ENCODE measurements at regions not wholly inside any gene's neighbourhood (a gene's known extent, or its start where the extent isn't known, plus 50 kb on each side); places are given as distances from the start of the nearest gene placed in this dataset.

GRCh38 chr11:127225619-127226018 is 225.0 kb upstream of the KIRREL3 start:
- Histone ChIP-seq H4K20me1 (ENCODE audit: insufficient read depth, low read length, poor library complexity, severe bottlenecking) (no peaks in the 10 kb centered on the region), H3F3A (ENCODE audit: low read depth) (no peaks in the 10 kb centered on the region), H3K9ac (ENCODE audit: low read depth, low read length, poor library complexity, severe bottlenecking) (no peak overlapping the region), H3K4me1 (ENCODE audit: insufficient read depth, low read length, poor library complexity, severe bottlenecking) (no peaks in the 10 kb centered on the region), H3K36me3 (ENCODE audit: insufficient read depth, low read length) (no peaks in the 10 kb centered on the region), H3K9me3 (ENCODE audit: insufficient read depth, low read depth, low read length) (no peaks in the 10 kb centered on the region), H2AFZ (ENCODE audit: low read length) (no peak overlapping the region), H3K4me3 (ENCODE audit: low read length, poor library complexity, severe bottlenecking) (no peak overlapping the region), H3K79me2 (ENCODE audit: insufficient read depth, low read length) (no peaks in the 10 kb centered on the region), H3K4me2 (ENCODE audit: low read depth, low read length, poor library complexity, severe bottlenecking) (no peak overlapping the region), H3K9me2 (replicated peaks; ENCODE audit: low read depth, low read length) (no peaks in the 10 kb centered on the region), H3K27me3 (ENCODE audit: insufficient read depth, low read length, poor library complexity, severe bottlenecking) (peaks cover 6% of the 10 kb centered on the region)
- TF ChIP-seq EZH2phosphoT487 (IDR thresholded peaks at IDR 0.05; ENCODE audit: borderline replicate concordance) (no peak), CTCF (conservative IDR thresholded peaks at IDR 0.05; ENCODE audit: low read length) (no peak)

- Histone ChIP-seq H3K4me3 (ENCODE audit: low read length, poor library complexity, severe bottlenecking) (no peak overlapping the region), H3K4me1 (ENCODE audit: insufficient read depth, low read length, poor library complexity, severe bottlenecking) (no peaks in the 10 kb centered on the region), H3K9ac (ENCODE audit: low read depth, low read length, poor library complexity, severe bottlenecking) (no peak overlapping the region), H4K20me1 (ENCODE audit: insufficient read depth, low read length, poor library complexity, severe bottlenecking) (no peaks in the 10 kb centered on the region), H3K9me3 (ENCODE audit: insufficient read depth, low read depth, low read length) (no peaks in the 10 kb centered on the region), H3K36me3 (ENCODE audit: insufficient read depth, low read length) (no peaks in the 10 kb centered on the region), H3K27me3 (ENCODE audit: insufficient read depth, low read length, poor library complexity, severe bottlenecking) (peaks cover 6% of the 10 kb centered on the region), H3F3A (ENCODE audit: low read depth) (no peaks in the 10 kb centered on the region), H2AFZ (ENCODE audit: low read length) (no peak overlapping the region), H3K79me2 (ENCODE audit: insufficient read depth, low read length) (no peaks in the 10 kb centered on the region), H3K9me2 (replicated peaks; ENCODE audit: low read depth, low read length) (no peaks in the 10 kb centered on the region), H3K4me2 (ENCODE audit: low read depth, low read length, poor library complexity, severe bottlenecking) (no peak overlapping the region)
- TF ChIP-seq EZH2phosphoT487 (IDR thresholded peaks at IDR 0.05; ENCODE audit: borderline replicate concordance): no peak
- TF ChIP-seq CTCF (conservative IDR thresholded peaks at IDR 0.05; ENCODE audit: low read length): no peak
Observed at GRCh38 chr11:127224276-127224675, 223.7 kb upstream of the KIRREL3 start.

GRCh38 chr11:127223633-127224032 is 223.1 kb upstream of the KIRREL3 start:
- Histone ChIP-seq H3K9ac (ENCODE audit: low read depth, low read length, poor library complexity, severe bottlenecking) (no peak overlapping the region), H3K79me2 (ENCODE audit: insufficient read depth, low read length) (no peaks in the 10 kb centered on the region), H3K9me2 (replicated peaks; ENCODE audit: low read depth, low read length) (no peaks in the 10 kb centered on the region), H3K36me3 (ENCODE audit: insufficient read depth, low read length) (no peaks in the 10 kb centered on the region), H3K27me3 (ENCODE audit: insufficient read depth, low read length, poor library complexity, severe bottlenecking) (peaks cover 6% of the 10 kb centered on the region), H3K4me2 (ENCODE audit: low read depth, low read length, poor library complexity, severe bottlenecking) (no peak overlapping the region), H3F3A (ENCODE audit: low read depth) (no peaks in the 10 kb centered on the region), H2AFZ (ENCODE audit: low read length) (no peak overlapping the region), H3K9me3 (ENCODE audit: insufficient read depth, low read depth, low read length) (no peaks in the 10 kb centered on the region), H3K4me1 (ENCODE audit: insufficient read depth, low read length, poor library complexity, severe bottlenecking) (no peaks in the 10 kb centered on the region), H4K20me1 (ENCODE audit: insufficient read depth, low read length, poor library complexity, severe bottlenecking) (no peaks in the 10 kb centered on the region), H3K4me3 (ENCODE audit: low read length, poor library complexity, severe bottlenecking) (no peak overlapping the region)
- no peak for TF ChIP-seq EZH2phosphoT487 (IDR thresholded peaks at IDR 0.05; ENCODE audit: borderline replicate concordance)

- no peak for TF ChIP-seq EZH2phosphoT487 (IDR thresholded peaks at IDR 0.05; ENCODE audit: borderline replicate concordance)
- no peak for TF ChIP-seq CTCF (conservative IDR thresholded peaks at IDR 0.05; ENCODE audit: low read length)
- Histone ChIP-seq H3F3A (ENCODE audit: low read depth) (no peaks in the 10 kb centered on the region), H3K9me2 (replicated peaks; ENCODE audit: low read depth, low read length) (no peaks in the 10 kb centered on the region), H3K79me2 (ENCODE audit: insufficient read depth, low read length) (no peaks in the 10 kb centered on the region), H3K27me3 (ENCODE audit: insufficient read depth, low read length, poor library complexity, severe bottlenecking) (peaks cover 6% of the 10 kb centered on the region), H3K4me2 (ENCODE audit: low read depth, low read length, poor library complexity, severe bottlenecking) (no peak overlapping the region), H3K4me3 (ENCODE audit: low read length, poor library complexity, severe bottlenecking) (no peak overlapping the region), H2AFZ (ENCODE audit: low read length) (no peak overlapping the region), H4K20me1 (ENCODE audit: insufficient read depth, low read length, poor library complexity, severe bottlenecking) (no peaks in the 10 kb centered on the region), H3K4me1 (ENCODE audit: insufficient read depth, low read length, poor library complexity, severe bottlenecking) (no peaks in the 10 kb centered on the region), H3K9ac (ENCODE audit: low read depth, low read length, poor library complexity, severe bottlenecking) (no peak overlapping the region), H3K36me3 (ENCODE audit: insufficient read depth, low read length) (no peaks in the 10 kb centered on the region), H3K9me3 (ENCODE audit: insufficient read depth, low read depth, low read length) (no peaks in the 10 kb centered on the region)
Observed at GRCh38 chr11:127223026-127223425, 222.5 kb upstream of the KIRREL3 start.
